Right atrium auricular region (tissue), 2 donors: ENCODE measurements at regions not wholly inside any gene's neighbourhood (a gene's known extent, or its start where the extent isn't known, plus 50 kb on each side); places are given as distances from the start of the nearest gene placed in this dataset.

Experiments
- DNase-seq: peaks from one replicate; pipeline ENCODE4 v3.0.0-alpha.2; 2019; ENCODE audit warnings: low spot score
- H3K27ac ChIP-seq, 2 donors: fragments of 200-600 bp; sonication (generic); 1 replicate in 1 of 2; 2 replicates in 1 of 2; pipeline ENCODE4 v1.5.1; 2016 to 2019
- H3K27me3 ChIP-seq, 2 donors: fragments of 200-600 bp; sonication (generic); one replicate each; pipeline versions ENCODE4 v1.5.1 to v1.6.0; 2017 to 2019
- H3K36me3 ChIP-seq: fragments of 200-600 bp; sonication (generic); one replicate; pipeline ENCODE4 v1.5.1; 2016
- H3K4me1 ChIP-seq, 2 donors: fragments of 200-600 bp; sonication (generic); one replicate each; pipeline versions ENCODE4 v1.5.1 to v1.6.0; 2017 to 2019
- H3K4me3 ChIP-seq, 2 donors: fragments of 200-600 bp; sonication (generic); 1 replicate in 1 of 2; 2 replicates in 1 of 2; pipeline ENCODE4 v1.5.1; 2017 to 2019; ENCODE audit warnings: mild to moderate bottlenecking in 1 of 2, moderate library complexity in 1 of 2
- H3K9me3 ChIP-seq, 2 donors: fragments of 200-600 bp; sonication (generic); one replicate each; pipeline ENCODE4 v1.5.1; 2019
- TF ChIP-seq, protein P1 (sequence below), 2 donors: fragments of 200-600 bp; sonication (generic); IDR thresholded peaks; one replicate each; pipeline ENCODE4 v1.5.1; 2019; ENCODE audit warnings: antibody characterized with exemption in 2 of 2

DNA sequence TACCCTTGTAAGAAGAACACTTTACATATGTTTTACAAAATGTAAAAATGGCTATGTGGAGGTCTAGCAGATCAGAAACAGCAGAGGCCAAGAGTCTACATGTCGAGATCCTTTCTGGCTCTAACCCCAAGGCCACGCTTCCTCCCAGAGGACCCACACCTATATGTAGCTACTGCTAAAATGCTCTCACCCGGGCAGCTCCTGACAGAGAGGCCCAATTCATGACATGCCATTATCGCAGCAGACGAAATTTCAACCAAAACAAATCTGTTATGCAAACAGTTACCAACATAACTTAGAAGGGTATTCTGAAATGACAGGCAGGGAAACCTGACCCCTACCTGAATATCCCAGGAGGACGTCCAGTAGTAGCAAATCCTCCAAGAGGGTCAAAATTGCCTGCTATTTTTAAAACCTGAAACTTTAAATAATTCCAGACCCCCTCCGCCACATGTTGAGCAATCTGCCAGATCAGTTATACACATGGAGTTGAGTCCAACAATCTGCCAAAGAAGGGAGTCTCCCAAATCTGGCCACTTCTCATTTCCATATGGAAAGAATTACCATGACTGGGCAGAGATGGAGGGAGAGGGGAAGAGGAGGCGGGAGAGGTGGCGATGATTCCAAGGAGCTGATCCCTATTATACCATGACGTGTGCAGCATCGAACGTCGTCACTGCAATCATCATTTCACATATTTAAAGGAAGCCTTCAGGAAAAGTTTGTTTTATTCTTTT, 192.9 kb upstream of the TBL1X start:
- Histone ChIP-seq H3K36me3 (no peaks in the 10 kb centered on the region), H3K4me1 (no peaks in the 10 kb centered on the region), H3K27ac (no peak overlapping the region), H3K9me3 (no peaks in the 10 kb centered on the region), H3K27me3 (no peaks in the 10 kb centered on the region), H3K4me3 (no peak overlapping the region)
- DNase-seq: no peak
- TF ChIP-seq, protein P1, sequence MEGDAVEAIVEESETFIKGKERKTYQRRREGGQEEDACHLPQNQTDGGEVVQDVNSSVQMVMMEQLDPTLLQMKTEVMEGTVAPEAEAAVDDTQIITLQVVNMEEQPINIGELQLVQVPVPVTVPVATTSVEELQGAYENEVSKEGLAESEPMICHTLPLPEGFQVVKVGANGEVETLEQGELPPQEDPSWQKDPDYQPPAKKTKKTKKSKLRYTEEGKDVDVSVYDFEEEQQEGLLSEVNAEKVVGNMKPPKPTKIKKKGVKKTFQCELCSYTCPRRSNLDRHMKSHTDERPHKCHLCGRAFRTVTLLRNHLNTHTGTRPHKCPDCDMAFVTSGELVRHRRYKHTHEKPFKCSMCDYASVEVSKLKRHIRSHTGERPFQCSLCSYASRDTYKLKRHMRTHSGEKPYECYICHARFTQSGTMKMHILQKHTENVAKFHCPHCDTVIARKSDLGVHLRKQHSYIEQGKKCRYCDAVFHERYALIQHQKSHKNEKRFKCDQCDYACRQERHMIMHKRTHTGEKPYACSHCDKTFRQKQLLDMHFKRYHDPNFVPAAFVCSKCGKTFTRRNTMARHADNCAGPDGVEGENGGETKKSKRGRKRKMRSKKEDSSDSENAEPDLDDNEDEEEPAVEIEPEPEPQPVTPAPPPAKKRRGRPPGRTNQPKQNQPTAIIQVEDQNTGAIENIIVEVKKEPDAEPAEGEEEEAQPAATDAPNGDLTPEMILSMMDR (IDR thresholded peaks at IDR 0.05): no peak

GRCh38 chrX:9273744-9274143, 191.1 kb upstream of the TBL1X start:
- no peaks in the 10 kb centered on the region for H3K36me3 ChIP-seq
- H3K4me1 ChIP-seq: no peaks in the 10 kb centered on the region
- TF ChIP-seq, protein P1 (IDR thresholded peaks at IDR 0.05): no peak
- H3K27ac ChIP-seq: no peak overlapping the region
- no peak overlapping the region for H3K4me3 ChIP-seq
- DNase-seq: no peak
- no peaks in the 10 kb centered on the region for H3K27me3 ChIP-seq
- H3K9me3 ChIP-seq: no peaks in the 10 kb centered on the region

GRCh38 chrX:9278475-9279233, 186.2 kb upstream of the TBL1X start:
- Histone ChIP-seq H3K4me3 (no peak overlapping the region), H3K9me3 (no peaks in the 10 kb centered on the region), H3K36me3 (no peaks in the 10 kb centered on the region), H3K27me3 (no peaks in the 10 kb centered on the region), H3K4me1 (no peaks in the 10 kb centered on the region), H3K27ac (no peak overlapping the region)
- TF ChIP-seq, protein P1 (IDR thresholded peaks at IDR 0.05): no peak
- DNase-seq: no peak

- H3K27ac ChIP-seq: no peak overlapping the region
Observed at GRCh38 chrX:9279234-9279544, 185.7 kb upstream of the TBL1X start.

DNA sequence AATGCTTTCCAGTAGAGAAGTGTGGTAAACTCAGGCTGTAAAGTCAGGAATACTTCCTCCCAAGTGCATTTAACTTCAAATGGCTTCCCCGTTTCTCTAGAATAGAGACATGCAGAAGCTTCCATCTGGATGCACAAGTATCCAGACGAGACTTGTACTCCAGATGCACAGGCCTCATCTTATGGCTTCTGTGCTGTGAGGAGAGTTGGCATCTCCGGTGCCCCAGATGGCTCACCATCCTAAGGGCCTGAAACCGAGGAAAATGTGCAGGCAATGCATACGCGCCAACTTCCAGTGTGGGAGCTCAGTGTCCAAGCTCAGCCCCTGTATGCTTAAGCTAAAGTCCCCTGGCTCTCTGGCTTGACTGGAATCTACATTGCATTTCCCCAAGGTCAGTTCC, 184.0 kb upstream of the TBL1X start:
- Histone ChIP-seq H3K4me3 (no peak overlapping the region), H3K9me3 (no peaks in the 10 kb centered on the region), H3K4me1 (no peaks in the 10 kb centered on the region), H3K27ac (no peak overlapping the region), H3K27me3 (no peaks in the 10 kb centered on the region), H3K36me3 (no peaks in the 10 kb centered on the region)
- DNase-seq: no peak
- TF ChIP-seq, protein P1 (IDR thresholded peaks at IDR 0.05): no peak

More at GRCh38 chrX:9279234-9279544, 185.7 kb upstream of the TBL1X start:
- DNase-seq: no peak
- TF ChIP-seq, protein P1 (IDR thresholded peaks at IDR 0.05): no peak
- H3K36me3 ChIP-seq: no peaks in the 10 kb centered on the region
- no peak overlapping the region for H3K4me3 ChIP-seq
- no peaks in the 10 kb centered on the region for H3K9me3 ChIP-seq
- H3K4me1 ChIP-seq: no peaks in the 10 kb centered on the region
- H3K27me3 ChIP-seq: no peaks in the 10 kb centered on the region
